CD1c-positive myeloid dendritic cell (primary cell): ENCODE measurements at regions not wholly inside any gene's neighbourhood (a gene's known extent, or its start where the extent isn't known, plus 50 kb on each side); places are given as distances from the start of the nearest gene placed in this dataset.
"Not testable (repeated sequence)": the region's sequence is repeated elsewhere in the genome, so short reads cannot be mapped to it uniquely, and the experiment has no call there.

Experiments used
- DNase-seq: peaks from one replicate; pipeline ENCODE4 v3.0.0-alpha.2; 2016; ENCODE audit errors: extremely low spot score

DNA sequence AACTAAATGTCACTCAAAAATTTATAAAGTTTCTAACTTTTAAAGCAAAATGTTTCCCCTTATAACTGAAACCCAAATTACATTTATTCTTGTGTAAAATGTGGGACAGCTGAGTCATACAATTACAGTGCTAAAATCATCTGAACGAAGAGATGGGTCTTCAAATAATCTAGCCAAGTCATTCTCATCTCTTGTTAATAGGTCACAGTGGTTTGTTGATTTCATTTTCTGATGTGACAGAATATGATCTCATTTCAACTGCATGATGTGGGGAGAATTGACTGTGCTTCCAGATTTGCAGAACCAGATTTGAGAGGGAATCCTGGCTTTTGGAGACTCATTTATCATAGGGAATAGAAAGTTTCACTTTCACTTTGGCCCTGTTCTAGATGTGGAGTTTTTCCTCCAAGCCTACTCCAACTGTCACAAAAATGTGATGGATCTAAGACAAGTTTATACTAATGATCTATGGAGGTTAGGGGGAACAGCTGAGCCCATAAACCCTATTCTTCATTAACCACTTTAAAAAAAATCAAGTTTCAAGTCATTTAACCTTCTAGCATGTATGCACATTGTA, 685.0 kb downstream of the PDCD6IP start:
- no peak for DNase-seq

DNA sequence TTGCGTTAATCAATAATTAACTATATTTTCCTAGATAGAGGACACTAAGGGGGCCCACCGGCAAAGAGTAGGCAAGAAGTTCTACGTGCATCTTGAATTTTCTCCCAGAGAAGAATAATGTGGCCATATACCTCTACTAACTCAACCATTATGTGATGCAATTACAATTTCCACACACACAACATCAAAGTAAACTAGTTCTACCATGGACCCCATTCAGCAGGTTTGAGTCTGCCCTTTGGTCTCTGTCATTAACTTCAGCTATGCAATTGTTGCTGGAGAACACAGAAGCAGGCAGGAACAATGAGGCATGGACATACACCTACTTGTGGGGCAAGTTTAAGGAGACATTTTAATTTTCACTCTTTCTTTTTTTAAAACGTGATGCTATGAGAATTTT, 705.9 kb downstream of the PDCD6IP start:
- no peak for DNase-seq

DNA sequence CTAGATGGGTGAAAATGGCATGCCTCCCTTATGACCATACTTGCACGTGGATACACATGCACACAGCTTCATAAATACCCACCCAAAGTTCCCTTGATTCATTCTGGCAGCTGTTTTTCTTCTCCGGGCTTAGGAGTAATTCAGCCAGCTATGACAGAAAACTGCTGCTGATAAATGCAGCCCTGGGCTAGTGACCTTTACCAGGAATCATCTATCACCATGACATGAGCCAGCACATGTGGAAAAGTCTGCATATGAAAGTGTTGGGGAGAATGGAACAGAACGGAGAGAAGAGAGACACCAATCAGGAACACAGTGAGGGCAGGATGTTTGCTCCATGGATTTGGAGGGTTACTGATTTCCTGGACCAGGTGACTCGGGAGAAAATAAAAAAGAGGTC, 706.3 kb downstream of the PDCD6IP start:
- DNase-seq, result no peak

DNA sequence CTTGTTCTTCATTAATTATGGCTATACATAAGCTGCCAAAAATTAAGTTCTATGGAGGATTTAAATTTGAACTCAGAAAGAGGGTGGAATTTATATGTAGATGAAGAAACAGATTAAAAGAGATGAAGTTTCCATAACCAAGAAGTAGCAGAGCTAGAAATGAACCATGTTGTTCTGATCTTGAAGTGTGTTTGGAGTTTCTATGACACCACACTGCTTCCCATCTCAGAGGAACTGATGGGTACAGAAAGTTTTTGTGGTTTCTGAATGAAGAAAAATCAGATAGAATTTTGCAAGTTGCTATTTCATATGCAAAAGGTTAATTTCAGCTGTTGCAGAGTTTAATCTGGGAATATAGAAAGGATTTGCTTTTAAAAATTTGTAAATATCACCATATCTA, 710.3 kb downstream of the PDCD6IP start:
- DNase-seq, result no peak

DNA sequence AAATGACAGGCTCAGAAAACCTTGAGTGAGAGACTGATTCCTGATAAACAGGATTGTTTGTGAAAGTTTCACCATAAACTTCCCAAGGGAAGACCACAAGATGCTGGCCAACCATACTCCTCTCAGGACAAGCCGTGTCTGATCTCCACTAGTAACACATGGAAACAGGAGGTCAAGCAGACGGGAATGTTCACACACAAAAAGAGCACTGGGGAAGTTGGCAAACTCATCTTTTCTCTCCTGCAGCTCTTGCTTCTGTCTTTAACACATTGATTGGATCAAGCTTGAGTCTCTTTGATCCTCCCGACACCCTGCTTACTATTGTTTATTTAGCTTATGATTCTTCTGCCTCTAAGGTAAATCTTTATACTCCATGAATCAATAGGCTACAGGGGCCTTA, 713.5 kb downstream of the PDCD6IP start:
- DNase-seq, result no peak

DNA sequence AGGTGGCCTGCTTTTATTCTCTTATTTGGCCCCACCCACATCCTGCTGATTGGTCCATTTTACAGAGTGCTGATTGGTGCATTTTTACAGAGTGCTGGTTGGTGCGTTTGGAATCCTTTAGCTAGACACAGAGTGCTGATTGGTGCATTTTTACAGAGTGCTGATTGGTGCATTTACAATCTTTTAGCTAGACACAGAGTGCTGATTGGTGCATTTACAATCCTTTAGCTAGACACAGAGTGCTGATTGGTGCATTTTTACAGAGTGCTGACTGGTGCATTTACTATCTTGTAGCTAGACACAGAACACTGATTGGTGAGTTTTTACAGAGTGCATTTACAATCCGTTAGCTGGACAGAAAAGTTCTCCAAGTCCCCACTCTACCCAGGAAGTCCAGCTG, 720.6 kb downstream of the PDCD6IP start:
- not testable (repeated sequence) for DNase-seq

DNA sequence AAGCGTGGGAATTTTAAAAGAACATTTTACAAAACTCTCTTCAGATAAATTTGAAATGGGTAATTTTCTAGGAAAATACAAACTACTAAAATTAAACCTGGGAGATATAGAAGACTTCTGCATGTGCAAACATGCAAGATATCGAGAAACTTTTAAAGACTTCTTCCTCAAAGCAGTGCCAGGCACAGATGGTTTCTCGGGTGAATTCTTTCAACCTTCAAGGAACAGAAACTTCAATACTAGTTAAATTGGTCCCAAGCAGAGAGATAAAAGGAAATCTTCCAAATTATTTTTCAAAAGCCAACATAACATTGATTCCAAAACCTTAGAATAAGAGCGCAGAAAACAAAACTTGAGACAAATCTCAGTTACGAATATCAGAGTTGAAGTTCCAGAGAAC, 732.7 kb downstream of the PDCD6IP start:
- no peak for DNase-seq

DNA sequence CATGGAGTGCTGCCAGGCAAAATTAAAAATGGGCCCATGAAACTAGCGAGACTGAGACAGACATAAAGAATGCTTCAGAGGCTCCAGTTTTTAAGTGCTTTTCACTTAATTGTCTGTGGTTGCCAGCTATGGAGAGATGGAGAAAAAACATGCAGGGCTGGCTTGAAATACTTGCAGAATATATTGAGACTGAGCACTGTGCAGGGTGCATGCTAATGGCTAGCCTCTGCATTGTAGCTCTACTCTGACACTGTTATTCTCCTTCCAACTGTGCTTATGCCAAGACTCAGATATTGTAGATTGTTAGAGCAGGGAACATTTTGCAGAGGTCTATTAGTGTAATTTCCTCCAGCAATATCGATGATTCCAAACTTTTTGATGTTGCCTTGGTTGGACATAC, 735.0 kb downstream of the PDCD6IP start:
- no peak for DNase-seq

DNA sequence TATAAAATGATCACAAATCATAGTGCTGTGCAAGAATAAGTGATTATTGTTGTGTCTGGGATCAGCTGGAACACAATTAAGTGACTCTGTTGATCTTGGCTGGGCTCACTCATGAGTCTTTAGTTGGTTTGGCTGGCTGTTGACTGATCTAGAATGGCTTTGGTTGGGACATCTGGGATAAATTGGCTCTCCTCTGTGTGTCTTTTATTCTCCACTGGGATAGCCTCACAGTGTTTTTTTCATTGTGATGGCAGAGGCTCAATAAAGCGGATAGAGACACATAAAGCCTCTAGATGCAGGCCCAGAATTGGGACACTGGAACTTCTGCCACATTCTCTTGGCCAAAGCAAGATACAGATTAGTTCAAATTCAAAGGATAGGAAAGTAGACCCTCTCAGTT, 735.6 kb downstream of the PDCD6IP start:
- no peak for DNase-seq

DNA sequence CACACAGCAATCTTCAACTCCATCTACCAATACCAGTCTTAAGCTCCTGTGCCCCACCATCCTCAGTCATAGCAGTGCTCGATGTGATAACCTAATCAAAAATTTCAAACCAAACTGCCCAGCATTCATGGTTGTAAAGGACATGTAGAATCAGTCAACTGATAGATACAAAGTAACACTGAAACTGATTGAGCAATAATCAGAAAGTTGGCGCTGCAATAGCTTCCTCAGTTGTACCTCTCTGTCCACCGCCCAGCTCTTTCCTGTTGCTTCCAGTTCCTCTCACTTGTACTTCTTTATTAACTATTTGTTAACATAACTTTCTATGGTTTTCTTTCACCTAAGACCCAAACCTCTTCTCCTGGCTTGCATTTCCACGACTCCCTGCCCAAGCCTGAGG, 745.7 kb downstream of the PDCD6IP start:
- no peak for DNase-seq

DNA sequence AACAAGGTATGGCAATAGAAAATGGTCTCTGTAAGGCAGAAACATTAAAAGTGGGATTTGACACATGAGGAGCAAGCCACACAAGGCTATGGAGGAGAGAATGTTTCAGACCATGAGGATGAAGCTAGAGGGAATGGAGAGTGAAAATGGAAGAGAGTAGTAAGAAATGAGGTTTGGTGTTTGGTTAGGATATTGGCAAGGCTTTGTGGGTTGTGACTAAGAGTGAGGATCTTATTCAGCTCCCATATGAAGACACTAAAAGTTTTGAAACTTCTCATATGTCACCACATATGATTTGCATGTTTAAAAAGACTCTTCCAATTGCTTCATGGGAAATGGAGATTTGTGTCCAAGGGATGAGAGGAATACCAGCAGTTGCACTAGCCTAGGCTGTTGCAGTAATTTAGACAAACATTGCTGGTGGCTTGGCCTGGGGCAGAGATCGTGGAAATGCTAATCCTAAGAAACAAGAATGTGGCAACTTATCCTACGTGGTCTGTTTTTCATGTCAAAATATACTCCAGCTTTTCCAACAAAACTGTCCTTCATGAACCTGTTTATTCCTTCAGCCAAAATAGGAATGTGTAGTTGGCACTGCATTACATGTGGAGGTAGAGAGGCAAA, 749.0 kb downstream of the PDCD6IP start:
- DNase-seq, result no peak

DNA sequence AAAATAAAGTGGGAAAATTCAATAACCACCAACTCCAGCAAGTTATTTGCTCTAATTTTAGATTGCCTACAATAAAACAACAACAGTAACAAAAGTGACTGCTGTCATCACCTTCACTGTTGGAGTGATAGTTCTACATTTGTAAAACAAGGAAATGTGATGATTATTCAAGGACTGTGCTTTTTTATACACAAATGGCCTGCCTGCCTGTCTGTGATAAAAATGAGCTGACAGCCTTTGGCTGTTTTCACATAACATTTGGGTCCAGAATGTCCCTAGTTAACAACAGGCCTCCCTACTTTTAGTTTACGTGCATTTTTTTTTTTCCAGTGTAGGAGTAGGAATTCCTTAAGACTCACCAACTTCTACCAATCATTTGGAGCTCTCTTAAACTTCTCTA, 768.8 kb downstream of the PDCD6IP start:
- no peak for DNase-seq

DNA sequence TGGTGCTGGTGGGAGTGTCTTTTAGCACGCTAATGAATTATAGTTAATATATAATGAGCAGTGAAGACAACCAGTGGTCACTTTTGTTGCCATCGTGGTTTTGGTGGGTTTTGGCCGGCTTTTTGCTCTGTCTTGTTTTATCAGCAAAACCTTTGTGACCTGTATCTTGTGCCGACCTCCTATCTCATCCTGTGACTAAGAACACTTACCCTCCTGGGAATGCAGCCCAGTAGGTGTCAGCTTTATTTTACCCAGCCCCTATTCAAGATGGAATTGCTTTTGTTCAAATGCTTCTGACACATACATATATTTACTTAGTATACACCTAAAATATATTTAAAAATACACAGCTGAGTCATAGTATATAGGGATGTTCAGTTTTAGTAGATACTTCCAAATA, 770.3 kb downstream of the PDCD6IP start:
- DNase-seq, result no peak

DNA sequence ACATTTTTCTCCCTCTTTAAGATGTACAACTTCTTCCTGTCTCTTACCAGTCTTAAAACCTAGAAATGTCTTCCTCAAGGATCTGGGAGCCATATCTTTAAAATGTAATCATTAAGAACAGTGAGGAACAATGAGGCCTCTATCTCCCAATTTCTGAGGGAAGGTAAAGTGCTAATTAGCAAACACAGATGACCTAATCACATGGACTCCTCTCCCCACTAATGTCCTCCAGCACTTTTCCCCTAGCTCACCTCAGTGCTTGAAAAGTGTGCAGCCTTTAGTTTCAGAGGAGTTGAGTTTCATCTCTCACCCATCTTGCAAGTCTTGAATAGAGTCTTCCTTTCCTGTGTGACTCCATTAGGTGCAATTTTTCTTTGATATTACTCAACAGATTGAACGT, 771.0 kb downstream of the PDCD6IP start:
- DNase-seq, result no peak

DNA sequence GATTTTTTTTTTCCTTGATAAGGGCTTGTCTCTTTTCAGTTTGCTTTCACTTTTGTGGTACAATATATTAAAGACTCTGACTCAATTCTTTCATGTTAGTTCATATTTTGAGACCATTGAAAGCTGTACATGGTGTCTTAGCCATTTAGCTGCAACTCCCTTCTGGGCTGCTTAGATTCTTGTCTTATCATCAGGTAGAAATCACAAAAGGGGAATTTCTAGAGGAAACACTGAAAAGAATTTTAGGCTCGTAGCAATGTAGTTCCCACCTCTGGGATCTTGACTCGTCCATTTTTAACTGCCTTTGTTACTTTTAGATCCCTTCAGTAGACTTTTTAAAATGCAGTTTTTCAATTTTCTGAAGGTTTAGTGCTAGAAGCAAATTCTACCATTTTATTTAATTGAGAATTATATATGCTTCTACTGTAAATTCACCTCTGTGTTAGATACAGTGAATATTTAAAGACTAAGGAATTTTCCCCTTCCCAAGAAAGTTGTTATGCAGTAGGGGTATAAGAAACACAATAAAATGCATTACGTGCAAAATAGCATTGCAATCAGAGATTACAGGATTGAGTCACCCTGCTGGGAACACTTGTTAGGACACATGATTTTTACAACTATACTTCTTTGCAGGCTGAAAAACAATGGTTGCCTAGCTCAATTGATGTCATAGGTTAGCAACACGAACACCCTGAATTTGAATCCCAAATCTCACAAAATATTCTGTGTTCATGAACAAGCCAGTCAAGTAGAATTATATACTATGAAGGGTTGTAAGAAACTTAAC, 772.7 kb downstream of the PDCD6IP start:
- no peak for DNase-seq

DNA sequence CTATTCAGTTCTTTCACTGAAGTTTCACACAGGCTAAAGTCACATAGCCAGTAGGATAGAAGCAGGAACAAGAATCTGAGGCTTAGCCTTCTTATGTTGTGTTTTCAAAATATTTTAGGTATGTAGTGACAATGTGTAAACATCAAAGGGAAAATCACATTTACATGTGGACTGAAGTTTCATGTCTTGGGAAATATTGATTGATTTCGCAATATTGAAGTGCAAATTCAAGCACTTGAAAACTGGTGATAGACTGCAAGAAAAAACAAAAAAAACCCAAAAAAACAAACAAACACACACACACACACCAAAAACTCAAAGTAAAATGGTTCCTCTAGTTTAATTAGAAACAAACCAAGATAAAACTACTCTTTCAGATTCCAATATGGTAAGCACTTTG, 773.3 kb downstream of the PDCD6IP start:
- no peak for DNase-seq

DNA sequence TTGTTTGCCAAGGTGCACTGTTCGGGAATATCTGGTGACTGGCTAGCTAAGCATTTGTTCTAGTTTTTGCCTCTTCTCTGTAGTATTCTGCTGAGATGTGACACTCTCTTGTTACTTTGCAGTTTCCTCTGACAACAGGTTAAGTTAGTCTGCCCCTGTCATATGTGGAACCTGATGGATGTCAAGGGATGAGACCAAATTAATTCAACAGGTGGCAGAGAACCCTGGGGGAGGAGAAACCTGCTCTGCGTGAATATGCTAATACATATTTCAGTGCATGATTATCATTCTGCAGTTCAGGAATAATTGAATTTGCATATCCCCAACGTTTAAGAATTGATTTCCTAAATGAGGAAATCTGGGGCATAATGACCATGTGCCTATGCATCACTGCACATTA, 777.3 kb downstream of the PDCD6IP start:
- DNase-seq, result no peak

DNA sequence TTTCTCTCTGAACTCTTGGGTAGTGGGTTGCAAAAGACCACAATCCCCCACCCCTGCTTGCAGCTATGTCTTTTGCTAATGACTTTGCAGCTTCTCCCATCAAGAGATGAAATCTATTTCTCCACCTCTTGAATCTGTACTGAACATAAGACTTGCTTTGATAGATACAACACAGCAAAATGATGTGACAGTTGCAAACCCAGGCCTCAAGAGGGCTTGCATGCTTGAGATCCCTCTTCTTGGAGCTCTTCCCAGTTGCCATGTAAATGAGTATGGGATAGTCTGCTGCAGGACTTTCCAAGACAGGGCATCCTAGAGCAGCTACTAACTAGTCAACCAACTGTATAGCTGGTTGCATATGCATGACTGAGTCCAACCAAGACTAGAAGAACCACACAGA, 783.6 kb downstream of the PDCD6IP start:
- DNase-seq, result no peak

DNA sequence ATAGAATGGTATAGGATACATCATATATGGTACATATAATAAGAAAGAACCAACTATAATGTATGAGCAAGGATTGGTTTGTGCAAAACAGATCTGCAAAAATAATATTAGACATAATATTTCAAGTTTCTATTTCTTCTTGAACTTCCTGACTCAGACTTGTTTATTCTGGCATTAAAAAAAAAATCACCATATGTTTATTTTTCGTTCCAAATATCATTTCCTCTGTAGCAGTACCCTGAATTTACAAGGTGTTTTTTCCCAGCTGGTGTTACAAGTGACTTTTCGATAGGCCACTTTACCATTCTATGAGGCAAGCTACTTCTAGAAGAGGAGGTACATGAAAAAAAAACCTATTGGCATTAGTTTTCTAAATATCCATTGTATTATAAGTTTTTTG, 785.0 kb downstream of the PDCD6IP start:
- no peak for DNase-seq

DNA sequence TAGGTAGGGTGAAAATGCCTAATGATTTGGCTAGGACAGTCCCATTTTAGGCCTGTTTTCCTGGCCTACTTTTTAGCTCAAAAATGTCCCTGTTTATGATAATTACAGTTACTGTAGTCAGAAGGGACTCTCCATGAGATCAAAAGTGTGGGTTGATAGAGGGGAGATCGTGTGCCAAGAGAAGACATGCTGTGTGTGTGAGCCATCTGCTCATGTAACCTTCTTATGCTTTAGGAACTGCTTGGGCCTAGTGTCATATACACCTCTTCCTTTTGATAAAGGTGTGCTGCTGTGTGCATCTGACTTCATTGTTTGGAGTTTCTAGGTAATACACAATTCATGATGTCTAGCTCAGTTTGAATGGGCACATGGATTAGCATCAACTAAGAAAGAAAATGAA, 786.5 kb downstream of the PDCD6IP start:
- DNase-seq, result no peak

DNA sequence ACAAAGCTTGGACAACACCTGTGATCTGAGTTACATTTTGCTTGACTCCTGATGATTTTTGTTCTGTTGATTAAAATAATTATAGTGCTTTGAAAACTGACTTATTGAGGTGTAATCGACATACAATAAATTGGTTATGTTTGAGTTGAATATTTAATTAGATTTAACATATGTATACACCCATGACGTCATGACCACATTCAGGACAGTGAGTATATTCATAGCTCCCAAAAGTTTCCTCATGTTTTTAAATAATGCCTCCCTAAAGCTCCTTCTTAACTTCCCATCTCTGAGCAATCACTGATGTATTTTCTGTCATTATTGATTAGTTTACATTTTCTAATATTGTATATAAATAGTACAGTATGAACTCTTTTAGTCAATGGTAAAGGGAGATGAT, 801.2 kb downstream of the PDCD6IP start:
- DNase-seq, result no peak

DNA sequence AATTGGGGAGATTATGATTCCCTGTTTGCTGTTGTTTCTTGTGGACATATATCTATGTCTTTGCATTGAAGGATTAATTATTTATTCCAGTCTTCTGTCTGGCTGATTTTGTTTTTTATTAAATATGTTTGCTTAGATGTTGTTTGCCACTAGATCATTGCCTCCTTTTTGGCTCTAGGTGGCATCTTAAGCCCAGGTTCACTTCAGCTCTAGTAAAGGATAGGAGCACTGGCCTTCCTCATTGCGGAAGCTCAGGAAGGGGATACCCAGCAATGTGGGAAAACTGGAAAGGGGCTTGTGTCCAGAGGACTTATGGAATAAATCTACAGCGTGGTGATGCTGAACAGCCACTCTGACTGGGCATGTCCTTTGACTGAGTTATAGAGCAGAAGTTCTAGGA, 821.6 kb downstream of the PDCD6IP start:
- no peak for DNase-seq

DNA sequence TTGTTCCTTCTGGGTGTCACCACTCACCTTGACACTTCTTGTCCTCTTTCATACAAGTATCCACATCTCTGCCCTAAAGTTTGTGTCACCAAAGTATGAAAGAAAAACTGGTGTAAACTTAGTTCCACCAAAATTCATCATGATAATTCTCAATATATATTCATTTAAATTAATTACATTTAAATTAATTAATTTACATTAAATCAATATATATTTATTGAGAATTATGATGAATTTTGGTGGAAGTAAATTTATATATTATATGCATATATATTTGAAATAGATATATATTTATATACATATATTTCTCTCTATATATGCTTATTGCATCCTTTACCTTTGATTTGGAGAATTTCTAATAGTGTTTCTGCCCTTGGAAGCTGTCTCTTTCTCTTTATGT, 828.3 kb downstream of the PDCD6IP start:
- no peak for DNase-seq
